B cell (primary cell): ENCODE measurements at regions not wholly inside any gene's neighbourhood (a gene's known extent, or its start where the extent isn't known, plus 50 kb on each side); places are given as distances from the start of the nearest gene placed in this dataset.

Source experiments
- ATAC-seq: fragments of 200-7000 bp; cut with Tn5 transposase; one replicate; pipeline ENCODE4 v1.10.0; 2021; ENCODE audit warnings: low read depth, mild to moderate bottlenecking, moderate number of reproducible peaks, moderate library complexity
- CTCF ChIA-PET: fragments of 350-600 bp; sonication (Branson Sonifier 250); formaldehyde crosslinking; loops from one replicate; lab custom pipeline; 2021; ENCODE audit warnings: antibody characterized with exemption, inconsistent platforms; lab: Charles Lee
- POLR2A ChIA-PET: fragments of 350-600 bp; sonication (Branson Sonifier 250); formaldehyde crosslinking; loops from one replicate; lab custom pipeline; 2021; ENCODE audit warnings: antibody characterized with exemption; lab: Charles Lee
- DNase-seq: peaks from one replicate; pipeline ENCODE4 v3.0.0; 2013
- H2AFZ ChIP-seq: 2 replicates; pipeline ENCODE4 v1.6.1; 2012; ENCODE audit warnings: mild to moderate bottlenecking, low read depth, low read length; ENCODE audit not compliant: insufficient read depth, poor library complexity, severe bottlenecking
- H3K27ac ChIP-seq, 2 donors: 1 replicate in 1 of 2; 2 replicates in 1 of 2; pipeline ENCODE4 v1.5.1; 2012 to 2013; ENCODE audit warnings: low read length in 2 of 2, mild to moderate bottlenecking in 2 of 2, moderate library complexity in 1 of 2
- H3K27me3 ChIP-seq, 4 experiments: fragments of 200-600 bp in 1 of 4; sonication (generic) in 1 of 4; replicated peaks in 1 of 4; 1 replicate in 2 of 4; 2 replicates in 2 of 4; pipeline versions ENCODE4 v1.6.1 to v1.7.0; 2013 to 2016; ENCODE audit warnings: low read length in 3 of 4, mild to moderate bottlenecking in 2 of 4, mixed read lengths in 1 of 4, moderate library complexity in 1 of 4; ENCODE audit not compliant: insufficient read depth in 4 of 4, control insufficient read depth in 3 of 4; ENCODE audit errors: control extremely low read depth in 1 of 4
- H3K36me3 ChIP-seq, 2 experiments: replicated peaks in 1 of 2; 1 replicate in 1 of 2; 2 replicates in 1 of 2; pipeline versions ENCODE4 v1.6.1 to v1.7.1; 2013; ENCODE audit warnings: low read length in 1 of 2; ENCODE audit not compliant: insufficient read depth in 2 of 2, control insufficient read depth in 1 of 2; ENCODE audit errors: control extremely low read depth in 1 of 2, extremely low read depth in 1 of 2
- H3K4me1 ChIP-seq, 2 donors: fragments of 200-600 bp in 1 of 2; sonication (generic) in 1 of 2; 1 replicate in 1 of 2; 2 replicates in 1 of 2; pipeline versions ENCODE4 v1.5.1 to v1.6.1; 2013 to 2017; ENCODE audit warnings: low read length in 2 of 2; ENCODE audit not compliant: control insufficient read depth in 2 of 2, insufficient read depth in 2 of 2
- H3K4me2 ChIP-seq: replicated peaks from 2 replicates; pipeline ENCODE3; 2012; ENCODE audit warnings: mild to moderate bottlenecking, low read depth, low read length; ENCODE audit not compliant: poor library complexity, severe bottlenecking
- H3K4me3 ChIP-seq, 5 experiments: fragments of 200-600 bp in 1 of 5; sonication (generic) in 1 of 5; 1 replicate in 3 of 5; 2 replicates in 2 of 5; pipeline versions ENCODE4 v1.5.1 to v1.7.0; 2011 to 2016; ENCODE audit warnings: low read length in 4 of 5, mild to moderate bottlenecking in 4 of 5, low read depth in 2 of 5, control low read depth in 1 of 5, moderate library complexity in 1 of 5; ENCODE audit not compliant: insufficient read depth in 1 of 5; ENCODE audit errors: control extremely low read depth in 1 of 5, extremely low read depth in 1 of 5
- H3K79me2 ChIP-seq: fragments of 200-600 bp; sonication (generic); one replicate; pipeline ENCODE4 v1.6.0; 2016; ENCODE audit warnings: low read length; ENCODE audit not compliant: control insufficient read depth, insufficient read depth
- H3K9ac ChIP-seq: fragments of 200-600 bp; sonication (generic); 2 replicates; pipeline ENCODE4 v1.6.1; 2017; ENCODE audit warnings: mild to moderate bottlenecking, low read length, moderate library complexity
- H3K9me3 ChIP-seq, 3 donors: one replicate each; pipeline versions ENCODE4 v1.6.1 to v1.7.1; 2013; ENCODE audit warnings: low read length in 2 of 3; ENCODE audit not compliant: control insufficient read depth in 2 of 3, insufficient read depth in 1 of 3; ENCODE audit errors: control extremely low read depth in 1 of 3
- H4K20me1 ChIP-seq: 2 replicates; pipeline ENCODE4 v1.6.0; 2012; ENCODE audit warnings: mild to moderate bottlenecking, low read length; ENCODE audit not compliant: insufficient read depth, control insufficient read depth, poor library complexity, severe bottlenecking
- H3K27ac Mint-ChIP-seq: one replicate; pipeline ENCODE4 v1.8.0; 2021; ENCODE audit warnings: mixed read lengths
- H3K27me3 Mint-ChIP-seq: one replicate; pipeline ENCODE4 v1.8.0; 2021; ENCODE audit warnings: mixed read lengths
- H3K4me1 Mint-ChIP-seq: one replicate; pipeline ENCODE4 v1.8.0; 2021; ENCODE audit warnings: mixed read lengths
- H3K4me3 Mint-ChIP-seq: one replicate; pipeline ENCODE4 v1.8.0; 2021; ENCODE audit warnings: mixed read lengths
- H3K9me3 Mint-ChIP-seq: one replicate; pipeline ENCODE4 v1.8.0; 2022; ENCODE audit warnings: mixed read lengths; ENCODE audit not compliant: insufficient read depth
- CTCF ChIP-seq: fragments of 200-600 bp; IDR thresholded peaks from one replicate; pipeline ENCODE4 v1.8.0; 2022; ENCODE audit warnings: antibody characterized with exemption, mild to moderate bottlenecking
- EZH2 ChIP-seq: IDR thresholded peaks from 2 replicates; pipeline ENCODE4 v1.6.1; 2012; ENCODE audit warnings: borderline replicate concordance, low read depth, mild to moderate bottlenecking, moderate library complexity, low read length; ENCODE audit not compliant: insufficient read depth, poor library complexity, severe bottlenecking
- WGBS: methylation state at CpG from one replicate; pipeline ENCODE4 v1.1.5; 2013; ENCODE audit warnings: missing lambda C conversion rate; ENCODE audit not compliant: insufficient coverage; 5-methylcytosine and 5-hydroxymethylcytosine counted together
- intact Hi-C: fragments of 100-400 bp; cut with micrococcal nuclease; formaldehyde crosslinking; loops from one replicate; pipeline ENCODE4 v1.10.0; 2022

- no peak for ATAC-seq
- Histone ChIP-seq H3K27me3 (no peaks in the 10 kb centered on the region), H3K4me2 (no peak overlapping the region), H3K4me3 (no peak overlapping the region), H3K9ac (no peak overlapping the region), H3K4me1 (no peaks in the 10 kb centered on the region), H3K79me2 (no peaks in the 10 kb centered on the region), H3K9me3 (no peaks in the 10 kb centered on the region), H3K27ac (no peak overlapping the region), H2AFZ (no peak overlapping the region), H4K20me1 (no peaks in the 10 kb centered on the region), H3K36me3 (no peaks in the 10 kb centered on the region)
- Mint-ChIP-seq H3K27ac (no peak overlapping the region), H3K4me1 (no peaks in the 10 kb centered on the region), H3K9me3 (no peaks in the 10 kb centered on the region), H3K27me3 (no peaks in the 10 kb centered on the region), H3K4me3 (no peak overlapping the region)
- no peak for DNase-seq
- 80% methylated on average over 1 of the region's 2 CpGs for WGBS
- intact Hi-C loops = no loop called here
- ChIA-PET CTCF (no interaction called here), POLR2A (no interaction called here)
- TF ChIP-seq CTCF (no peak), EZH2 (no peak)
Observed at GRCh38 chr7:11266101-11266500, 292.4 kb downstream of the PHF14 start.

GRCh38 chr7:11272352-11272751, 298.7 kb downstream of the PHF14 start:
- Mint-ChIP-seq H3K27ac (no peak overlapping the region), H3K9me3 (no peaks in the 10 kb centered on the region), H3K4me1 (no peaks in the 10 kb centered on the region), H3K27me3 (no peaks in the 10 kb centered on the region), H3K4me3 (no peak overlapping the region)
- DNase-seq (no peak), ATAC-seq (no peak)
- no peaks in the 10 kb centered on the region for H3K9me3 ChIP-seq
- POLR2A ChIA-PET = no interaction called here
- H3K4me1 ChIP-seq = no peaks in the 10 kb centered on the region
- intact Hi-C loops = no loop called here
- H2AFZ ChIP-seq = no peak overlapping the region
- no peaks in the 10 kb centered on the region for H3K79me2 ChIP-seq
- no peaks in the 10 kb centered on the region for H3K36me3 ChIP-seq
- no peak overlapping the region for H3K9ac ChIP-seq
- no peak overlapping the region for H3K27ac ChIP-seq
- H3K4me3 ChIP-seq = no peak overlapping the region
- CTCF ChIA-PET = no interaction called here
- no peaks in the 10 kb centered on the region for H3K27me3 ChIP-seq
- TF ChIP-seq EZH2 (no peak), CTCF (no peak)
- WGBS = 100% methylated on average over 1 of the region's 2 CpGs
- H4K20me1 ChIP-seq = no peaks in the 10 kb centered on the region
- no peak overlapping the region for H3K4me2 ChIP-seq
